CD14-positive monocyte (primary cell): ENCODE measurements at regions not wholly inside any gene's neighbourhood (a gene's known extent, or its start where the extent isn't known, plus 50 kb on each side); places are given as distances from the start of the nearest gene placed in this dataset.

ENCODE experiments used
- DNase-seq, 3 donors: peaks; one replicate each; pipeline ENCODE4 v3.0.0-alpha.2; 2011 to 2022
- H2AFZ ChIP-seq: 2 replicates; pipeline ENCODE4 v1.6.0; 2012; ENCODE audit warnings: mild to moderate bottlenecking, low read depth, low read length, inconsistent platforms; ENCODE audit not compliant: insufficient read depth, poor library complexity, severe bottlenecking
- H3K27ac ChIP-seq, 2 donors: 1 replicate in 1 of 2; 2 replicates in 1 of 2; pipeline ENCODE4 v1.5.1; 2012 to 2013; ENCODE audit warnings: low read length in 2 of 2, control low read depth in 1 of 2, inconsistent platforms in 1 of 2, low read depth in 1 of 2, mild to moderate bottlenecking in 1 of 2
- H3K27me3 ChIP-seq, 2 donors: one replicate each; pipeline versions ENCODE4 v1.6.0 to v1.6.1; 2011 to 2013; ENCODE audit warnings: low read length in 2 of 2; ENCODE audit not compliant: control insufficient read depth in 2 of 2, insufficient read depth in 2 of 2
- H3K36me3 ChIP-seq, 2 donors: replicated peaks in 1 of 2; 1 replicate in 1 of 2; 2 replicates in 1 of 2; pipeline versions ENCODE4 v1.5.1 to v1.6.1; 2012 to 2013; ENCODE audit warnings: low read length in 2 of 2, control low read depth in 1 of 2, inconsistent platforms in 1 of 2, mild to moderate bottlenecking in 1 of 2; ENCODE audit not compliant: insufficient read depth in 2 of 2, control insufficient read depth in 1 of 2
- H3K4me1 ChIP-seq, 2 donors: 1 replicate in 1 of 2; 2 replicates in 1 of 2; pipeline versions ENCODE4 v1.5.1 to v1.6.1; 2012 to 2013; ENCODE audit warnings: low read length in 2 of 2, control low read depth in 1 of 2, inconsistent platforms in 1 of 2, mild to moderate bottlenecking in 1 of 2, moderate library complexity in 1 of 2; ENCODE audit not compliant: insufficient read depth in 2 of 2, control insufficient read depth in 1 of 2
- H3K4me2 ChIP-seq: replicated peaks from 2 replicates; pipeline ENCODE3; 2012; ENCODE audit warnings: low read length, moderate library complexity, mild to moderate bottlenecking; ENCODE audit not compliant: poor library complexity, severe bottlenecking; ENCODE audit errors: extremely low read depth
- H3K4me3 ChIP-seq, 3 experiments: fragments of 200-600 bp in 1 of 3; sonication (generic) in 1 of 3; replicated peaks in 1 of 3; 1 replicate in 2 of 3; 2 replicates in 1 of 3; pipeline ENCODE4 v1.5.1; 2011 to 2013; ENCODE audit warnings: low read length in 3 of 3, mild to moderate bottlenecking in 3 of 3, control low read depth in 2 of 3, low read depth in 2 of 3, inconsistent platforms in 1 of 3, moderate library complexity in 1 of 3
- H3K79me2 ChIP-seq: 2 replicates; pipeline ENCODE4 v1.6.0; 2012; ENCODE audit warnings: mild to moderate bottlenecking, control low read depth, inconsistent platforms, low read length, moderate library complexity; ENCODE audit not compliant: insufficient read depth
- H3K9ac ChIP-seq: 2 replicates; pipeline ENCODE4 v1.6.0; 2017; ENCODE audit warnings: low read length, mild to moderate bottlenecking; ENCODE audit not compliant: insufficient read depth, poor library complexity, severe bottlenecking
- H3K9me3 ChIP-seq, 2 donors: replicated peaks in 1 of 2; 1 replicate in 1 of 2; 2 replicates in 1 of 2; pipeline versions ENCODE4 v1.5.1 to v1.6.1; 2012 to 2013; ENCODE audit warnings: low read length in 2 of 2, control low read depth in 1 of 2; ENCODE audit not compliant: control insufficient read depth in 1 of 2, insufficient read depth in 1 of 2
- H4K20me1 ChIP-seq: 2 replicates; pipeline ENCODE4 v1.6.0; 2012; ENCODE audit warnings: mild to moderate bottlenecking, low read length, control low read depth, moderate library complexity; ENCODE audit not compliant: insufficient read depth
- H3K27ac Mint-ChIP-seq, 7 donors: one replicate each; pipeline ENCODE4 v1.8.0; 2020; ENCODE audit warnings: mild to moderate bottlenecking in 7 of 7, mixed read lengths in 7 of 7, moderate library complexity in 6 of 7, inconsistent platforms in 2 of 7
- H3K27me3 Mint-ChIP-seq, 3 donors: one replicate each; pipeline ENCODE4 v1.8.0; 2021 to 2022; ENCODE audit warnings: low read depth in 3 of 3, mild to moderate bottlenecking in 3 of 3, mixed read lengths in 3 of 3, moderate library complexity in 3 of 3, inconsistent platforms in 1 of 3
- H3K36me3 Mint-ChIP-seq, 2 donors: one replicate each; pipeline ENCODE4 v1.8.0; 2020; ENCODE audit warnings: mixed read lengths in 2 of 2, inconsistent platforms in 1 of 2, mild to moderate bottlenecking in 1 of 2
- H3K4me1 Mint-ChIP-seq: one replicate; pipeline ENCODE4 v1.8.0; 2020; ENCODE audit warnings: mild to moderate bottlenecking, mixed read lengths
- H3K4me3 Mint-ChIP-seq, 2 donors: one replicate each; pipeline ENCODE4 v1.8.0; 2020; ENCODE audit warnings: mild to moderate bottlenecking in 2 of 2, mixed read lengths in 2 of 2, moderate library complexity in 1 of 2
- H3K9me3 Mint-ChIP-seq, 7 donors: one replicate each; pipeline ENCODE4 v1.8.0; 2020 to 2022; ENCODE audit warnings: mixed read lengths in 7 of 7, mild to moderate bottlenecking in 6 of 7, moderate library complexity in 6 of 7, inconsistent platforms in 2 of 7
- CTCF ChIP-seq: fragments of 200-600 bp; IDR thresholded peaks from one replicate; pipeline ENCODE4 v1.8.0; 2022; ENCODE audit warnings: antibody characterized with exemption, mild to moderate bottlenecking
- WGBS: methylation state at CpG from one replicate; pipeline ENCODE4 v1.1.5; 2013; ENCODE audit warnings: missing lambda C conversion rate; ENCODE audit not compliant: insufficient coverage; 5-methylcytosine and 5-hydroxymethylcytosine counted together
- intact Hi-C, 2 donors: fragments of 100-400 bp; cut with micrococcal nuclease; formaldehyde crosslinking; loops; one replicate each; pipeline versions ENCODE4 v1.15.0 to v1.15.1; 2023

GRCh38 chr1:93808871-93809270, 70.1 kb downstream of the DNTTIP2 start:
- Histone ChIP-seq H3K9ac (no peak overlapping the region), H3K4me3 (no peak overlapping the region), H3K27me3 (no peaks in the 10 kb centered on the region), H4K20me1 (no peaks in the 10 kb centered on the region), H3K27ac (no peak overlapping the region), H3K79me2 (no peaks in the 10 kb centered on the region), H2AFZ (no peak overlapping the region), H3K36me3 (no peaks in the 10 kb centered on the region), H3K9me3 (no peaks in the 10 kb centered on the region), H3K4me1 (no peaks in the 10 kb centered on the region), H3K4me2 (no peak overlapping the region)
- H3K27me3 Mint-ChIP-seq, result peaks cover 0 to 2% (median 0%) of the 10 kb centered on the region in 3 donors
- H3K9me3 Mint-ChIP-seq, result peaks cover 0 to 7% (median 0%) of the 10 kb centered on the region in 7 donors
- intact Hi-C loops, result no loop called here
- H3K4me3 Mint-ChIP-seq, result no peak overlapping the region
- DNase-seq, result no peak
- H3K27ac Mint-ChIP-seq, result no peak overlapping the region
- 86% methylated on average over 1 of the region's 2 CpGs for WGBS
- TF ChIP-seq CTCF, result no peak
- no peaks in the 10 kb centered on the region for H3K36me3 Mint-ChIP-seq
- no peaks in the 10 kb centered on the region for H3K4me1 Mint-ChIP-seq

GRCh38 chr1:93807311-93807930, 71.6 kb downstream of the DNTTIP2 start:
- H3K9me3 ChIP-seq, result no peaks in the 10 kb centered on the region
- H3K4me3 ChIP-seq, result no peak overlapping the region
- DNase-seq, result no peak
- H3K27me3 ChIP-seq, result no peaks in the 10 kb centered on the region
- Mint-ChIP-seq H3K36me3 (no peaks in the 10 kb centered on the region), H3K27ac (no peak overlapping the region), H3K27me3 (peaks cover 0 to 2% (median 0%) of the 10 kb centered on the region in 3 donors), H3K4me1 (no peaks in the 10 kb centered on the region), H3K4me3 (no peak overlapping the region), H3K9me3 (peaks cover 0 to 7% (median 0%) of the 10 kb centered on the region in 7 donors)
- no CpG with 5 or more reads among the region's 2 CpGs for WGBS
- no peaks in the 10 kb centered on the region for H4K20me1 ChIP-seq
- H3K79me2 ChIP-seq, result no peaks in the 10 kb centered on the region
- intact Hi-C loops, result no loop called here
- H3K36me3 ChIP-seq, result no peaks in the 10 kb centered on the region
- H3K4me2 ChIP-seq, result no peak overlapping the region
- no peak overlapping the region for H3K9ac ChIP-seq
- no peak for TF ChIP-seq CTCF
- H3K4me1 ChIP-seq, result no peaks in the 10 kb centered on the region
- H2AFZ ChIP-seq, result no peak overlapping the region
- no peak overlapping the region for H3K27ac ChIP-seq
